Liver (tissue), 8 donors: ENCODE measurements at regions not wholly inside any gene's neighbourhood (a gene's known extent, or its start where the extent isn't known, plus 50 kb on each side); places are given as distances from the start of the nearest gene placed in this dataset.

Experiments
- DNase-seq: peaks from one replicate; pipeline ENCODE4 v3.0.0-alpha.2; 2017; ENCODE audit warnings: low spot score
- H3K27ac ChIP-seq, 2 donors: one replicate each; pipeline ENCODE4 v1.7.0; 2013; ENCODE audit warnings: inconsistent platforms in 2 of 2, low read length in 2 of 2, control low read depth in 1 of 2, low read depth in 1 of 2, mild to moderate bottlenecking in 1 of 2
- H3K27me3 ChIP-seq, 4 donors: one replicate each; pipeline versions ENCODE4 v1.6.1 to v1.7.0; 2013; ENCODE audit warnings: low read length in 3 of 4, inconsistent platforms in 1 of 4, mild to moderate bottlenecking in 1 of 4, moderate library complexity in 1 of 4; ENCODE audit not compliant: control insufficient read depth in 4 of 4, insufficient read depth in 4 of 4
- H3K36me3 ChIP-seq, 4 donors: one replicate each; pipeline versions ENCODE4 v1.6.1 to v1.7.0; 2013; ENCODE audit warnings: low read length in 3 of 4, mild to moderate bottlenecking in 3 of 4, low read depth in 1 of 4, moderate library complexity in 1 of 4; ENCODE audit not compliant: control insufficient read depth in 4 of 4, insufficient read depth in 3 of 4
- H3K4me1 ChIP-seq, 4 donors: one replicate each; pipeline versions ENCODE4 v1.6.1 to v1.7.0; 2013; ENCODE audit warnings: low read length in 3 of 4, mild to moderate bottlenecking in 3 of 4, moderate library complexity in 1 of 4; ENCODE audit not compliant: control insufficient read depth in 4 of 4, insufficient read depth in 4 of 4
- H3K4me3 ChIP-seq, 3 donors: one replicate each; pipeline versions ENCODE4 v1.6.1 to v1.7.0; 2013; ENCODE audit warnings: low read length in 3 of 3, control low read depth in 1 of 3, low read depth in 1 of 3, mild to moderate bottlenecking in 1 of 3
- H3K9ac ChIP-seq, 2 donors: one replicate each; pipeline ENCODE4 v1.7.0; 2013; ENCODE audit warnings: low read length in 2 of 2, mild to moderate bottlenecking in 2 of 2, moderate library complexity in 2 of 2, control low read depth in 1 of 2, low read depth in 1 of 2
- H3K9me3 ChIP-seq, 4 donors: one replicate each; pipeline versions ENCODE4 v1.6.1 to v1.7.0; 2013; ENCODE audit warnings: low read length in 3 of 4; ENCODE audit not compliant: control insufficient read depth in 4 of 4
- ATF3 ChIP-seq: IDR thresholded peaks from 2 replicates; pipeline ENCODE4 v1.6.1; 2016; ENCODE audit warnings: antibody characterized with exemption
- EGR1 ChIP-seq, 2 donors: IDR thresholded peaks; 2 replicates each; pipeline ENCODE4 v1.6.1; 2016 to 2018; ENCODE audit warnings: antibody characterized with exemption in 2 of 2, low read depth in 2 of 2
- FOXA1 ChIP-seq: IDR thresholded peaks from 2 replicates; pipeline ENCODE4 v1.6.1; 2016; ENCODE audit warnings: antibody characterized with exemption
- FOXA2 ChIP-seq: IDR thresholded peaks from 2 replicates; pipeline ENCODE4 v1.6.1; 2016; ENCODE audit warnings: antibody characterized with exemption
- GABPA ChIP-seq, 2 donors: IDR thresholded peaks in 1 of 2; conservative IDR thresholded peaks in 1 of 2; 2 replicates each; pipeline ENCODE4 v1.6.1; 2016; ENCODE audit warnings: antibody characterized with exemption in 2 of 2, mild to moderate bottlenecking in 1 of 2, moderate library complexity in 1 of 2
- HNF4G ChIP-seq: IDR thresholded peaks from 2 replicates; pipeline ENCODE4 v1.6.1; 2016; ENCODE audit warnings: antibody characterized with exemption
- MAX ChIP-seq: IDR thresholded peaks from 2 replicates; pipeline ENCODE4 v1.6.1; 2016; ENCODE audit warnings: antibody characterized with exemption
- NR2F2 ChIP-seq: IDR thresholded peaks from 2 replicates; pipeline ENCODE4 v1.6.1; 2016; ENCODE audit warnings: antibody characterized with exemption
- RAD21 ChIP-seq, 2 donors: IDR thresholded peaks; 2 replicates each; pipeline ENCODE4 v1.6.1; 2016; ENCODE audit warnings: antibody characterized with exemption in 2 of 2, mild to moderate bottlenecking in 2 of 2
- RXRA ChIP-seq, 2 donors: IDR thresholded peaks; 2 replicates each; pipeline ENCODE4 v1.6.1; 2017 to 2018; ENCODE audit warnings: antibody characterized with exemption in 2 of 2, mild to moderate bottlenecking in 1 of 2
- SP1 ChIP-seq: IDR thresholded peaks from 2 replicates; pipeline ENCODE4 v1.6.1; 2018; ENCODE audit warnings: antibody characterized with exemption, mild to moderate bottlenecking
- TAF1 ChIP-seq: conservative IDR thresholded peaks from 2 replicates; pipeline ENCODE4 v1.6.1; 2016; ENCODE audit warnings: antibody characterized with exemption, mild to moderate bottlenecking
- YY1 ChIP-seq: IDR thresholded peaks from 2 replicates; pipeline ENCODE4 v1.6.1; 2016; ENCODE audit warnings: antibody characterized with exemption, mild to moderate bottlenecking
- WGBS: extraction: QIAGEN DNeasy Blood & Tissue Kit; methylation state at CpG from one replicate; pipeline ENCODE4 v1.1.7; 2013; 5-methylcytosine and 5-hydroxymethylcytosine counted together
- TF ChIP-seq, protein P1 (sequence below): fragments of 150-350 bp; IDR thresholded peaks from 2 replicates; pipeline ENCODE4 v1.5.1; 2017; ENCODE audit warnings: improper control_type of control experiment, low read depth, low read length; ENCODE audit not compliant: missing input control
- TF ChIP-seq, protein P2 (sequence below): IDR thresholded peaks from 2 replicates; pipeline ENCODE4 v1.6.1; 2016; ENCODE audit warnings: antibody characterized with exemption, mild to moderate bottlenecking
- TF ChIP-seq, protein P3 (sequence below): IDR thresholded peaks from 2 replicates; pipeline ENCODE4 v1.6.1; 2016; ENCODE audit warnings: antibody characterized with exemption
- donor health status: healthy.
- donor health status: healthy.
- donor health status: healthy.
- donor health status: healthy.
- donor health status: healthy.

DNA sequence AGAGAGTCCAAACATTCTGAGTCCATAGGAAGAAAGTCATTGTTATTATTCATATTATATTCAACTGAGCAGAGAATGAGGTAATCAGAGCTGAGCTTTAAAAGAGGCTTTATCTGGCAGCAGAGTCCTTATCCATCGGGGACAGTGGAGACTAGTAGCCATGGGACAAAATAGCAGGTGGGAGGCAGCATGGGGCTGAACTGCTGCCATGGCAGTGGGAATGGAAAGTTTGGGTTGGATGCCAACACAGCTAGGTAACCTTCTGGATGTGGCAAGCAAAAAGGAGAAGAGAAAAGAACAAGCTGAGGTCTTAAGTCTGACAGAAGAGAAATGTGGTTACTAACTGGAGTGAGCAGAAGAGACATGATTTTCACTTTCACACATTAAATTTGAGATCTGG lies 71.0 kb upstream of the CDKN3 start:
- H3K27me3 ChIP-seq: no peaks in the 10 kb centered on the region
- H3K9me3 ChIP-seq: no peaks in the 10 kb centered on the region
- DNase-seq: no peak
- no peak overlapping the region for H3K4me3 ChIP-seq
- H3K27ac ChIP-seq: no peak overlapping the region
- H3K4me1 ChIP-seq: peaks cover 0 to 6% (median 2%) of the 10 kb centered on the region in 4 donors
- H3K9ac ChIP-seq: no peak overlapping the region
- 82% methylated on average over 1 of the region's 1 CpG for WGBS
- no peak for TF ChIP-seq YY1
- no peak for TF ChIP-seq GABPA (IDR thresholded peaks at IDR 0.05 in 1 of 2, conservative IDR thresholded peaks at IDR 0.05 in 1 of 2)
- no peaks in the 10 kb centered on the region for H3K36me3 ChIP-seq

DNA sequence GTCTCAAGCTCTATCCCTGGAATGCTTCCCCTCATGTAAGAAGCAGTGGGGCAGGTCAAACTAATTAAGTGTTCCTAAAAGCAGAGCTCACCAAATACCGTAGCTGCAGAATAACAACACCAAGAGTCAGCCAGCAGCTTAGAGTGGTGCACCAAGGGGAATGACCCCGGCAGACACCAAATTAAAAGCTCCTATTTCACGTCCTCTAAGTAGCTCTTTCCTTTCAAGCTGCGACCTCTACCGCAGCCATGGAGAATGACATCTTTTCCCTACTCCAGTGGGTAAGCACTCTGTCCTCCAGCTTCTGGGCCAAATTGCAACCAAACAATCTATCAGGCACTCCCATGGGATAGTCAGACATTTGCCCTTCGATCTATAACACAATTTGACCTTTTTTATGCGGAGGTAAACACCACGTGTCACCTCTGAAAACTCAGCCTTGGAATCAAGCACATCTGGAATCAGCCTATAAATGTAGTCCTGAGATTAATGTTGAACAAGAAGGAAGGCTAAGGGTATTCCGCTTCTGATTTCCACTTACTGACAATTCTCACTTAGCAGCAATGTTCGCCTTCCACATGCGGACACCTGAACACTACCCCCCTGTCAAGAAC lies 67.6 kb upstream of the CDKN3 start:
- peak; percentile 43 for DNase-seq
- no peak overlapping the region for H3K27ac ChIP-seq
- H3K4me1 ChIP-seq: peaks cover 0 to 6% (median 2%) of the 10 kb centered on the region in 4 donors
- H3K9me3 ChIP-seq: no peaks in the 10 kb centered on the region
- WGBS: 26% methylated on average over 11 of the region's 11 CpGs
- no peaks in the 10 kb centered on the region for H3K27me3 ChIP-seq
- no peak overlapping the region for H3K9ac ChIP-seq
- TF ChIP-seq TAF1 (no peak), RAD21 (IDR thresholded peaks at IDR 0.05) (peak; percentile 83 to 89), ATF3 (no peak), RXRA (IDR thresholded peaks at IDR 0.05) (peak; percentile 75), EGR1 (IDR thresholded peaks at IDR 0.05; ENCODE audit: low read depth in 2 of 2) (no peak), MAX (no peak), FOXA2 (no peak), FOXA1 (no peak), NR2F2 (peak; percentile 69), SP1 (peak; percentile 13), HNF4G (no peak), YY1 (no peak), GABPA (IDR thresholded peaks at IDR 0.05 in 1 of 2, conservative IDR thresholded peaks at IDR 0.05 in 1 of 2) (no peak)
- TF ChIP-seq, protein P1, sequence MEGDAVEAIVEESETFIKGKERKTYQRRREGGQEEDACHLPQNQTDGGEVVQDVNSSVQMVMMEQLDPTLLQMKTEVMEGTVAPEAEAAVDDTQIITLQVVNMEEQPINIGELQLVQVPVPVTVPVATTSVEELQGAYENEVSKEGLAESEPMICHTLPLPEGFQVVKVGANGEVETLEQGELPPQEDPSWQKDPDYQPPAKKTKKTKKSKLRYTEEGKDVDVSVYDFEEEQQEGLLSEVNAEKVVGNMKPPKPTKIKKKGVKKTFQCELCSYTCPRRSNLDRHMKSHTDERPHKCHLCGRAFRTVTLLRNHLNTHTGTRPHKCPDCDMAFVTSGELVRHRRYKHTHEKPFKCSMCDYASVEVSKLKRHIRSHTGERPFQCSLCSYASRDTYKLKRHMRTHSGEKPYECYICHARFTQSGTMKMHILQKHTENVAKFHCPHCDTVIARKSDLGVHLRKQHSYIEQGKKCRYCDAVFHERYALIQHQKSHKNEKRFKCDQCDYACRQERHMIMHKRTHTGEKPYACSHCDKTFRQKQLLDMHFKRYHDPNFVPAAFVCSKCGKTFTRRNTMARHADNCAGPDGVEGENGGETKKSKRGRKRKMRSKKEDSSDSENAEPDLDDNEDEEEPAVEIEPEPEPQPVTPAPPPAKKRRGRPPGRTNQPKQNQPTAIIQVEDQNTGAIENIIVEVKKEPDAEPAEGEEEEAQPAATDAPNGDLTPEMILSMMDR: peak; percentile 56
- TF ChIP-seq, protein P2, sequence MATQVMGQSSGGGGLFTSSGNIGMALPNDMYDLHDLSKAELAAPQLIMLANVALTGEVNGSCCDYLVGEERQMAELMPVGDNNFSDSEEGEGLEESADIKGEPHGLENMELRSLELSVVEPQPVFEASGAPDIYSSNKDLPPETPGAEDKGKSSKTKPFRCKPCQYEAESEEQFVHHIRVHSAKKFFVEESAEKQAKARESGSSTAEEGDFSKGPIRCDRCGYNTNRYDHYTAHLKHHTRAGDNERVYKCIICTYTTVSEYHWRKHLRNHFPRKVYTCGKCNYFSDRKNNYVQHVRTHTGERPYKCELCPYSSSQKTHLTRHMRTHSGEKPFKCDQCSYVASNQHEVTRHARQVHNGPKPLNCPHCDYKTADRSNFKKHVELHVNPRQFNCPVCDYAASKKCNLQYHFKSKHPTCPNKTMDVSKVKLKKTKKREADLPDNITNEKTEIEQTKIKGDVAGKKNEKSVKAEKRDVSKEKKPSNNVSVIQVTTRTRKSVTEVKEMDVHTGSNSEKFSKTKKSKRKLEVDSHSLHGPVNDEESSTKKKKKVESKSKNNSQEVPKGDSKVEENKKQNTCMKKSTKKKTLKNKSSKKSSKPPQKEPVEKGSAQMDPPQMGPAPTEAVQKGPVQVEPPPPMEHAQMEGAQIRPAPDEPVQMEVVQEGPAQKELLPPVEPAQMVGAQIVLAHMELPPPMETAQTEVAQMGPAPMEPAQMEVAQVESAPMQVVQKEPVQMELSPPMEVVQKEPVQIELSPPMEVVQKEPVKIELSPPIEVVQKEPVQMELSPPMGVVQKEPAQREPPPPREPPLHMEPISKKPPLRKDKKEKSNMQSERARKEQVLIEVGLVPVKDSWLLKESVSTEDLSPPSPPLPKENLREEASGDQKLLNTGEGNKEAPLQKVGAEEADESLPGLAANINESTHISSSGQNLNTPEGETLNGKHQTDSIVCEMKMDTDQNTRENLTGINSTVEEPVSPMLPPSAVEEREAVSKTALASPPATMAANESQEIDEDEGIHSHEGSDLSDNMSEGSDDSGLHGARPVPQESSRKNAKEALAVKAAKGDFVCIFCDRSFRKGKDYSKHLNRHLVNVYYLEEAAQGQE: no peak
- TF ChIP-seq, protein P3, sequence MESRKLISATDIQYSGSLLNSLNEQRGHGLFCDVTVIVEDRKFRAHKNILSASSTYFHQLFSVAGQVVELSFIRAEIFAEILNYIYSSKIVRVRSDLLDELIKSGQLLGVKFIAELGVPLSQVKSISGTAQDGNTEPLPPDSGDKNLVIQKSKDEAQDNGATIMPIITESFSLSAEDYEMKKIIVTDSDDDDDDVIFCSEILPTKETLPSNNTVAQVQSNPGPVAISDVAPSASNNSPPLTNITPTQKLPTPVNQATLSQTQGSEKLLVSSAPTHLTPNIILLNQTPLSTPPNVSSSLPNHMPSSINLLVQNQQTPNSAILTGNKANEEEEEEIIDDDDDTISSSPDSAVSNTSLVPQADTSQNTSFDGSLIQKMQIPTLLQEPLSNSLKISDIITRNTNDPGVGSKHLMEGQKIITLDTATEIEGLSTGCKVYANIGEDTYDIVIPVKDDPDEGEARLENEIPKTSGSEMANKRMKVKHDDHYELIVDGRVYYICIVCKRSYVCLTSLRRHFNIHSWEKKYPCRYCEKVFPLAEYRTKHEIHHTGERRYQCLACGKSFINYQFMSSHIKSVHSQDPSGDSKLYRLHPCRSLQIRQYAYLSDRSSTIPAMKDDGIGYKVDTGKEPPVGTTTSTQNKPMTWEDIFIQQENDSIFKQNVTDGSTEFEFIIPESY: no peak
- no peak overlapping the region for H3K4me3 ChIP-seq
- H3K36me3 ChIP-seq: no peaks in the 10 kb centered on the region
